ENCODE measurements at regions not wholly inside any gene's neighbourhood (a gene's known extent, or its start where the extent isn't known, plus 50 kb on each side); places are given as distances from the start of the nearest gene placed in this dataset.
"Not testable (repeated sequence)": the region's sequence is repeated elsewhere in the genome, so short reads cannot be mapped to it uniquely, and the experiment has no call there.

DNA sequence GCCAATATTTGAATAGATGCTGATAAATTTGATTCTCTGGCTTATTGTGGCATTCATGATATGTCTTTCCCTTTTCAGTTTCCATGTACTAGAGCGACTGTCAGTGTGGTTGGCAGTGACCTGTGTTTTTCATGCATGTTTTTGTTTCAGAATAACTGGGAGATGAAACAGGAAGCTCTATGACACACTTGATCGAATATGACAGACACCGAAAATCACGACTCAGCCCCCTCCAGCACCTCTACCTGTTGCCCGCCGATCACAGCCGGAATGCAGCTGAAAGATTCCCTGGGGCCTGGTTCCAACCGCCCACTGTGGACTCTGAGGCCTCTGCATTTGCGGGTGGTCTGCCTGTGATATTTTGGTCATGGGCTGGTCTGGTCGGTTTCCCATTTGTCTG is 226.8 kb upstream of the PLGLB2 start:
- not testable (repeated sequence) for DNase-seq

- not testable (repeated sequence) for DNase-seq
Observed at GRCh38 chr2:87521489-87521888, 226.4 kb upstream of the PLGLB2 start.

- not testable (repeated sequence) for DNase-seq
Observed at GRCh38 chr2:87524619-87525188, 223.2 kb upstream of the PLGLB2 start.

DNA sequence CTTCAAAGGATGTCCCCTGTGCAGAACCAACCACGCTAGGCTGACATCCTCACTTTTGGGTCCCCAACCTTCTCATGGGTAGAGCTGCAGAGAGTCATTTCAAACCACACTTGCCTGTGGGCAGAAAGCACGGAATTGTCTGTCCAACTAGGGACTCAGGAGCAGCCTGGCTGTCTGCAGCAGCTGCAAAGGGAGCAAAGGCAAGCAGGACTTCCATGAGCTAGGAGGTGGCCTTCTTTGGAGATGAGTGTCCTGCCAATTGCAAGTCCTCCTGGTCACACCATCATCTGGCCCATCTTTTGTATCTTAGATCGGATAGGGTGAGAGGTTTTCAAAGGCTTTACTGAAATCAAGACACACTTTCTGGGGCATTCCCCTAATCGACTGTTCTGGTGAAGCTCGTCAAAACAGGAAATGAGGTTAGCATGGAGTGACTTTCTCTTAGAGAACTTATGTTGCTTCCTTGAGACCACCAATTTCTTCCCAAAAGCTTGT is 222.3 kb upstream of the PLGLB2 start:
- not testable (repeated sequence) for DNase-seq

GRCh38 chr2:87526258-87526657 is 221.6 kb upstream of the PLGLB2 start:
- DNase-seq: not testable (repeated sequence)

- not testable (repeated sequence) for DNase-seq
Observed at GRCh38 chr2:87531968-87532715, 215.7 kb upstream of the PLGLB2 start.

- DNase-seq: peak; percentile 20 to 63
Observed at GRCh38 chr2:87533390-87534272, 214.3 kb upstream of the PLGLB2 start.

DNA sequence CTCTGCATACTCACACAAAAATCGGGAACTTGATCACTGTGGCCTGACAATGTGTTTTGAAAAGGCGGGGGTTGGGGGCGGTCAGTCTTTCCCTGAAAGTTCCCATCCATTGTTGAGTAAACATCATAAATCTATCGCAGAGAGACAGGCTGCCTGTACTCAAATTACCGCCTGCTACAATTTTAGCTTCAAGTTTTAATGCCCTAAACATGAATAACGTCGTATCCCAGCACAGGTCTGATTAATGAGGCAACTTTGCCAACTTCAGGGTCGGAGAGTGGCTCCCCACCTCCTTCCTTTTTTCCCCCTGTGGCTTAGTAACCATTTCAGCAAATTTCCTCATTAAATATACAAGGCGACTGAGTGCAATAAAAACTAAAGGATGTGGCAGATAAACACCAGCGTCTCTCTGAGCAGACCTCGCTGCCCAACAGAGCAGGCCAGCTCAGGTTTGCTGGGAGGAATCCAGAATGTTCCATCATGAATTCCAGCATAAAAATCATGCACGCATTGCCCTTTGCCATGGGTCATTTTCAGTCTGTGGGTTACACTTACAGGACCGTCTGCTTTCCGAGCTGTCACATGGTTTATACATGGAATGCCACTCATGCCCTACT is 213.5 kb upstream of the PLGLB2 start:
- not testable (repeated sequence) for DNase-seq

GRCh38 chr2:87536427-87536826 is 211.5 kb upstream of the PLGLB2 start:
- not testable (repeated sequence) for DNase-seq

- DNase-seq: peak; percentile 8 to 26
Observed at GRCh38 chr2:87537251-87537671, 210.6 kb upstream of the PLGLB2 start.

GRCh38 chr2:87538268-87538667 is 209.6 kb upstream of the PLGLB2 start:
- not testable (repeated sequence) for DNase-seq

GRCh38 chr2:87539151-87539943 is 208.5 kb upstream of the PLGLB2 start:
- peak; percentile 42 to 79 for DNase-seq

GRCh38 chr2:87540242-87540641 is 207.6 kb upstream of the PLGLB2 start:
- not testable (repeated sequence) for DNase-seq

DNA sequence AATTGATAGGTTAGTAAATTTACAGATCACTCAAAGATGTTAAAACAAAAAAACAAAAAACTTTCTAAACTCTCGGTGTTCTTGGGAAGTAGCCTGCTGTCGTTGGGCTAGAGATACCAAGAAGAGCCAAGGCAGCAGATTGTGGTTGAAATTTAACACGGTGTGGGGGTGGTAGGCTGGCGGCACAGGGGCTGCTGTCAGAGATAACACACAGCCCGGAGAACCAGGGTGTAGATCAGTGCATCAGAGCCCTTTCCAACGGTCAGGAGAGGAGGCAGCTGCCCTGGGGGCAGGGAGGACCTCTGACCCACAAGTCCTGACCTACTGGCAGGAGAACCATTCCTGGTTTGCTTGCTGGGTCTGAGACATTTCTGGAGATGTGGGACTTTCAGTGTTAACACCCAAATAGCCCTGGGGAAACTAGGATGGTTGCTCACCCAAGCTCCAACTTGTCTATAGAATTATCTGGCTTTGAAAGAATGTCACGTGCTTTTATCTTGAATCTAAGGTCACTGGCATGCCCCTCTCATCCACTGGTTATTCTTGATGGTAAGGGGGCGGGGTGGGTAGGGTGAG is 205.2 kb upstream of the PLGLB2 start:
- DNase-seq: not testable (repeated sequence)

GRCh38 chr2:87543797-87544196 is 204.1 kb upstream of the PLGLB2 start:
- not testable (repeated sequence) for DNase-seq

DNA sequence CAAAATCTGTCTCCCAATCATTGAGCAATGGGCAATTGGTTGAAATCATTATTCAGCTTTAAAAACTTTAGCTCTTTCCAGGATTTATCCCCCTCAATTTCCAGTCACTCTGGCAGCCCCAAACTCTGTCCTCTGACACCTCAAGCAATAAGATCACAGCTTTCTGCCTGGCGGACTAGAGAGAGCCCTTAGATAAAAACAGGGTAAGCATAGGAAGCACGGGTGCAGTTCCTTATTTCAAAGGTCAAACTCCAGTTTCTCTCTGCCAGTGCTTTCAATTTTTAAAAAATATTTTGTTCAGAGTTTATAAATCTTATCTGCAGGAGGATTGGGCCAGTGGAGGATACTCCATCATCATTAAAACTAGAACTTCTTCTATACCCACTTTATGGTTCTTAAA is 200.8 kb upstream of the PLGLB2 start:
- DNase-seq: not testable (repeated sequence)

GRCh38 chr2:87547966-87548365 is 199.9 kb upstream of the PLGLB2 start:
- not testable (repeated sequence) for DNase-seq

GRCh38 chr2:87548681-87549536 is 199.0 kb upstream of the PLGLB2 start:
- DNase-seq: not testable (repeated sequence)

DNA sequence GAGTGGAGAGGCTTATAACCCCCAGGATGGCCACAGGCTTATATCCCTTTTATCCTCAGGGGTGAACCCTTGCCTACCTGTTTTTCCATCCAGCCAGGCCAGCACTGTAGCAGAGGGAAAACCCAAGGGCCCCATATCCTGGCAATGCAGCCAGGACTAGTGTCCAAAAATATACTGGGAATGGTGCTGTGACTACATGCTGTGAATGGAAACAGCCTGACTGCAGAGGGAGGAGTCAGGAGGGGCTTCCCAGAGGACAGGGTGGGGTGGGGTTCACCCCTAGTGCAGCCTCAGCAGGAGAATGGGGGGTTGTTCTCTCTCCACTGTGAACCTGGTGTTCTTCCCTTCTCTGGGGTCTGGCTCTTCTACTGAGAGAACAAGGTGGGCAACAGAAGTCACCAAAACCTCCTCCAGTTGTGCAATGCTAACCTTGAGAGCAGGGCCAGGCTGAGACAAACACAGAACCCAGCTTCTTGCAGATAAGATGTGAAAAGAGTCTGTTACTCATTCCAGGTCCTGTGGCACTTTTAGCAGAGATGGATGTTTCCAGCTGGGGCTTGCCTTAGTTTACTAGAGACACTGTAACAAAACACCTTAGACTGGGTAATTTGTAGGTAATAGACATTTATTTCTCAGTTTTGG is 198.2 kb upstream of the PLGLB2 start:
- DNase-seq: not testable (repeated sequence)

GRCh38 chr2:87554678-87555077 is 193.2 kb upstream of the PLGLB2 start:
- DNase-seq: not testable (repeated sequence)
